VCaP (cell line): ENCODE measurements at regions not wholly inside any gene's neighbourhood (a gene's known extent, or its start where the extent isn't known, plus 50 kb on each side); places are given as distances from the start of the nearest gene placed in this dataset.

Source experiments
- H3K27ac ChIP-seq: fragments of 450-650 bp; 2 replicates; pipeline ENCODE4 v1.5.1; 2017
- CTCF ChIP-seq: fragments of 450-650 bp; conservative IDR thresholded peaks from 2 replicates; pipeline ENCODE4 v1.5.1; 2017; ENCODE audit warnings: mild to moderate bottlenecking, moderate library complexity

GRCh38 chr9:82513976-82514735 is 525.6 kb downstream of the SPATA31D1 start:
- no peak for TF ChIP-seq CTCF
- H3K27ac ChIP-seq = no peak overlapping the region

GRCh38 chr9:82518868-82519267 is 530.3 kb downstream of the SPATA31D1 start:
- no peak overlapping the region for H3K27ac ChIP-seq
- no peak for TF ChIP-seq CTCF

- TF ChIP-seq CTCF = no peak
- H3K27ac ChIP-seq = no peak overlapping the region
Measured at GRCh38 chr9:82519332-82519731, 530.8 kb downstream of the SPATA31D1 start.

GRCh38 chr9:82524407-82524806 is 535.8 kb downstream of the SPATA31D1 start:
- TF ChIP-seq CTCF = no peak
- H3K27ac ChIP-seq = no peak overlapping the region

- no peak overlapping the region for H3K27ac ChIP-seq
- TF ChIP-seq CTCF = no peak
Measured at GRCh38 chr9:82526577-82526976, 536.4 kb downstream of the RASEF start.

GRCh38 chr9:82531795-82532194 is 531.1 kb downstream of the RASEF start:
- H3K27ac ChIP-seq = no peak overlapping the region
- TF ChIP-seq CTCF = no peak

GRCh38 chr9:82532504-82533180 is 530.3 kb downstream of the RASEF start:
- no peak overlapping the region for H3K27ac ChIP-seq
- peak; percentile 80 for TF ChIP-seq CTCF
